Stimulated activated effector memory CD8-positive, alpha-beta T cell treated with anti-CD3 and anti-CD28 coated beads, Interleukin-12 subunit alpha, Interleukin-12 subunit beta, amount 100 ng/mL, for 72 hours (primary cell): ENCODE measurements at regions not wholly inside any gene's neighbourhood (a gene's known extent, or its start where the extent isn't known, plus 50 kb on each side); places are given as distances from the start of the nearest gene placed in this dataset.

ENCODE experiments used
- ATAC-seq: fragments of 150-1000 bp; cut with Tn5 transposase; 2 replicates; pipeline ENCODE4 v1.10.0; 2021
- DNase-seq, 2 donors: peaks; one replicate each; pipeline ENCODE4 v3.0.0; 2021 to 2022; ENCODE audit warnings: low spot score in 2 of 2
- H3K27ac Mint-ChIP-seq: one replicate; pipeline ENCODE4 v1.8.0; 2022; ENCODE audit warnings: mild to moderate bottlenecking, mixed read lengths
- H3K36me3 Mint-ChIP-seq: one replicate; pipeline ENCODE4 v1.8.0; 2022; ENCODE audit warnings: mild to moderate bottlenecking, mixed read lengths
- H3K4me1 Mint-ChIP-seq: one replicate; pipeline ENCODE4 v1.8.0; 2022; ENCODE audit warnings: mixed read lengths
- H3K4me3 Mint-ChIP-seq: one replicate; pipeline ENCODE4 v1.8.0; 2022; ENCODE audit warnings: mild to moderate bottlenecking, mixed read lengths
- H3K9me3 Mint-ChIP-seq: one replicate; pipeline ENCODE4 v1.8.0; 2022; ENCODE audit warnings: mixed read lengths

DNA sequence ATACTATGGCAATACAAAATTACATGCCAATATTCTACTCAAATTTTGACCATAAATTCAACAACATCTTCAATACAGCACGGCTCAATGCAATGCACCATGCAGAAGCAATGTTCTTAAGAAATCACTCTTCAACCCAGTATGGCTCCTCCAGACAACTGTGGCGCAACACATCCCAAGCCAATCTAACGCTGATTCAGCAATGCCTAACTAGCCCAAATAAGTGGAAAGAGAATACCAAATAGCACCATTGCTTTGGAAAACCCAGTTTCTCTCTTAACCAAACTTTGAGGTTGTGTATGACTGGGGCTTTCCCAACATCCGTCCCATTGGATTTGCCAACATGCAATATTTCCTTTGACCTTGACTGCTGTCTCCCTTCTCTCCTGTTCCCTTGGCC is 211.1 kb upstream of the TBX3 start:
- no peak for ATAC-seq

DNA sequence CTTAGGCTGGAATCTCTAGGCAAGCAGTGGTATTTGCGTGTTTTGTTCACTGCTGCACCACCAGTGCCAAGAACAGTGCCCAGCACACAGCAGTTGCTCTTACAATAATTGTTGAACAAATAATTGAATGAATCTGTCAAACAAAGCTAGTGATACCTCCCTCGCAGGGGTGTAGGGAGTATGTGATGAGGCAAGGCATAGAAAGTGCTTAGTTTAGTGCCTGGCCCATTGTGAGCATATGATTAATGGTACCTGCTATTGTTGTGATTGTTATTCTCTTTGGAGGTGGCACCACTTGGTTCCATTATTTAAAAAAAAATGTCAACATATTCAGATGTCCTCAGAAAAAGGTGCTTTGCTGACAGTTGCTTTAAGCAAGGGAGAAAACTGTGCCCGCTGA is 210.1 kb upstream of the TBX3 start:
- H3K36me3 Mint-ChIP-seq = no peaks in the 10 kb centered on the region
- H3K4me3 Mint-ChIP-seq = no peak overlapping the region
- DNase-seq = no peak

More for the DNA sequence above, 211.1 kb upstream of the TBX3 start:
- Mint-ChIP-seq H3K9me3 (peaks cover 11% of the 10 kb centered on the region), H3K36me3 (no peaks in the 10 kb centered on the region), H3K27ac (no peak overlapping the region), H3K4me1 (no peaks in the 10 kb centered on the region), H3K4me3 (no peak overlapping the region)
- no peak for DNase-seq

DNA sequence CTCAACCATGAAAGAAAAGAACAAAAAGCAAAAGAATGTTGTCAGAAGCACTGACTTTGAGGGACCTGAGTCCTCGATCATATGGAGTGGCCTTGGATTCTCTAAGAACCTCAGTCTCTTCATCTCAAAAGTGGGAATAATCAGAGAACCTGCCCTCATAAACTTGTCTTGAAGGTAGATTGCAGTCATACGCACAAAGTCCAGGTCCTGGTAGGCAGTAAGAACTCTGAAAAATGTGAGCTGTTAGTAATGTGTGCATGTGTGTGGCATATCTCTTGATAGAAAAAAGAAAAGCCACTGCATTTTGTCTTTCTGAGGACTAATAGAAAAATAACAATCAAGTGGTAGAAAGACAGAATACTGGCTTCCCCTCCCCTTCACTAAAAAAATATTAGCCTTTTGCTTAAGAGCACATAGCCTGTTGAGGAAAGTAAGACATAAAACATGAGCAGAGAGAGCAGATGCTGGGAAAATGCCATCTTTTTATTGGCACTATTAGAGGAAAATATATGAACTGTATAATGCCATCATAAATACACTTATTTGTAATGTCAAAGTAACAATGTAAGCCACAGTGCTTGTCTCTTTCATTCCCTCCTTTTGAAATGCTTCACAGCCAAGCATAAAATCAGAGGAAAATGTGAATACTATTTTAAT is 205.1 kb upstream of the TBX3 start:
- Mint-ChIP-seq H3K27ac (no peak overlapping the region), H3K36me3 (peaks cover 6% of the 10 kb centered on the region), H3K4me3 (no peak overlapping the region), H3K9me3 (peaks cover 6% of the 10 kb centered on the region), H3K4me1 (no peaks in the 10 kb centered on the region)
- DNase-seq (no peak), ATAC-seq (no peak)

More for the DNA sequence above, 210.1 kb upstream of the TBX3 start:
- Mint-ChIP-seq H3K4me1 (no peaks in the 10 kb centered on the region), H3K27ac (no peak overlapping the region), H3K9me3 (peaks cover 6% of the 10 kb centered on the region)
- ATAC-seq = no peak

DNA sequence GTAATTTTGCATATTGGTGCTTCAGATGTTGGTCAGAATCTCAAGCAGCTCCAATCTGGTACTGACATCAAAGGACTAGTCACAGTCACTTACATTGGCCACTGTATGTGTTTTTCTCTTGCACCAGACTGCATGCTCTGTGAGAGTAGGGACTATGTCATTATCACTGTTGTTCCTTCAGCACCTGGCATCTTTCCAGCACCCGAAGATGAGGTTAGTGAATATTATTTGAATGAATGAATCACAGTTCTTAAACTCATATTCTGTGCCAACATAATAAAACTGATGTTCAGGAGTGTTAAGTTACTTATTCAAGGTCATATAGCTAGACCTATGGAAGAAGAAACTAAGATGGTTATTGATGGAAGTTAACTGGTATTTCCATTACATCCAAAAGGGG is 204.5 kb upstream of the TBX3 start:
- H3K4me3 Mint-ChIP-seq = no peak overlapping the region
- H3K4me1 Mint-ChIP-seq = no peaks in the 10 kb centered on the region
- no peak for ATAC-seq
- H3K27ac Mint-ChIP-seq = no peak overlapping the region
- H3K9me3 Mint-ChIP-seq = peaks cover 6% of the 10 kb centered on the region
- peaks cover 6% of the 10 kb centered on the region for H3K36me3 Mint-ChIP-seq
- no peak for DNase-seq

DNA sequence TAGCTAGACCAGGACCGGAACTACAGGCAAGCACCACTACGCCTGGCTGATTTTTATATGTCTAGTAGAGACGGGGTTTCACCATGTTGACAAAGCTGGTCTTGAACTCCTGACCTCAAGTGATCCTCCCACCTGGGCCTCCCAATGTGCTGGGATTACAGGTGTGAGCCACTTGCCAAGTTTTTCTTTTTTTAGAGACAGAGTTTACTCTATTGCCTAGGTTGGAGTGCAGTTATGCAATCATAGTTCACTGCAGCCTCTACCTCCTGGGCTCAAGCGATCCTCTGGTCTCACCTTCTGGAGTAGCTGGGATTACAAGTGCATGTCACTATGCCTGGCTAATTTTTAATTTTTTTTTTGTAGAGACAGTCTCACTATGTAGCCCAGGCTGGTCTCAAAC is 201.5 kb upstream of the TBX3 start:
- Mint-ChIP-seq H3K36me3 (peaks cover 6% of the 10 kb centered on the region), H3K27ac (no peak overlapping the region)

DNA sequence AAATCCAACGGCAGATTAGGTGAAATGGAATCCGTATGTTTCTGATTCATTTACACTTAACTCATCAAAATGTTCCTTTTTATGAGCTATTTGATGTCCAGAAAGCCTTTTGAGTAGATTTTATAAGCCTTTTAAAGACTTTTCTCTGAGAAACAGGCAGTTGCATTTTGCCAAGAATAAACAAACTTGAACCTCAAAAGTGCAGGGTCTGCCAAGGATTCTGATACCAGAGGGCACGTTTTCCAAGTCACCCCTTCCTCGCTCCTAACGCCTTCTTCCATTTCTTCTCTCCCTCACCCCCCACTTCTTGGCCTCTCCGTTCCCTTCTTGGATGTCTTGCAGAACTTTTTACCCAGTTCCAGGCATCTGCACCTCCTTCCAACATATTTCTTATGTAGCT is 200.6 kb upstream of the TBX3 start:
- no peak overlapping the region for H3K4me3 Mint-ChIP-seq
- DNase-seq = no peak
- H3K9me3 Mint-ChIP-seq = peaks cover 3% of the 10 kb centered on the region
- H3K36me3 Mint-ChIP-seq = peaks cover 6% of the 10 kb centered on the region
- ATAC-seq = no peak
- no peak overlapping the region for H3K27ac Mint-ChIP-seq
- no peaks in the 10 kb centered on the region for H3K4me1 Mint-ChIP-seq

More for the DNA sequence above, 201.5 kb upstream of the TBX3 start:
- no peak for ATAC-seq
- Mint-ChIP-seq H3K4me3 (no peak overlapping the region), H3K4me1 (no peaks in the 10 kb centered on the region), H3K9me3 (peaks cover 3% of the 10 kb centered on the region)
- DNase-seq = no peak

DNA sequence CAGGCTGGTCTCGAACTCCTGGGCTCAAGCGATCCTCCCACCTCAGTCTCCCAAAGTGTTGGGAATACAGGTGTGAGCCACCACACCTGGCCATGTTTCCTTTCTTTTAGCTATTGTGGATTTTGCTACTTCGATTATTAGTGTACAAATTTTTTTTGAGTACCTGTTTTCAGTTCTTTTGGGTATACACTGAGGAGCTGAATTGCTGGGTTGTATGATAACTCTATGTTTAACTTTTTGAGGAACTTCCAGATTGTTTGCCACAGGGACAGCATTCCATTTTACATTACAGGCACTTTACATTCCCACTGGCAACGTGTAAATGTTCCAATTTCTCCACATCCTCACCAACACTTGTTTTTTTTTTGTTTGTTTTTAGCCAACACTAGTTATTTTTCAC is 198.1 kb upstream of the TBX3 start:
- ATAC-seq (no peak), DNase-seq (no peak)
- H3K27ac Mint-ChIP-seq = no peak overlapping the region
- H3K4me3 Mint-ChIP-seq = no peak overlapping the region
- H3K4me1 Mint-ChIP-seq = no peaks in the 10 kb centered on the region
- H3K36me3 Mint-ChIP-seq = peaks cover 6% of the 10 kb centered on the region
- H3K9me3 Mint-ChIP-seq = peaks cover 10% of the 10 kb centered on the region

DNA sequence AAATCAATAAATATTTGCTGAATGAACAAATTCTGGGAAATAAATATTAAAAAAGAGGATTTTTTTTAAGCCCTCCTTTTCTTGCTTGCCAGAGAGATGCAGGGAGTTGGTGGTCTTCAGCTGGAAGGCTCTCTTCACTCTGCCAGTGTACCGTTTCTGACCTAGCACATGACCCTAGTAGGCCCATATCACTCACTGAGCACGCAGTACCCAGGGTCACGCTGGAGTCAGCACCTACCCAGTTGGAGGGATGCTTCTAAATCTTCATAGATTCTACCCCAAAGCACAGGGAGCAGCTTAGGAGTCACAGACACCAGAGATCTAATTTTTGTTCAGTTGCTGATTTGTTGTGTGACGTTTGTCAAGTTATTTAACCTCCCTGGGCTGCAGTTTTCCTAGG is 195.4 kb upstream of the TBX3 start:
- H3K4me3 Mint-ChIP-seq = no peak overlapping the region
- H3K27ac Mint-ChIP-seq = no peak overlapping the region
- H3K4me1 Mint-ChIP-seq = no peaks in the 10 kb centered on the region
- peaks cover 13% of the 10 kb centered on the region for H3K9me3 Mint-ChIP-seq
- no peak for DNase-seq
- no peaks in the 10 kb centered on the region for H3K36me3 Mint-ChIP-seq
- ATAC-seq = no peak

DNA sequence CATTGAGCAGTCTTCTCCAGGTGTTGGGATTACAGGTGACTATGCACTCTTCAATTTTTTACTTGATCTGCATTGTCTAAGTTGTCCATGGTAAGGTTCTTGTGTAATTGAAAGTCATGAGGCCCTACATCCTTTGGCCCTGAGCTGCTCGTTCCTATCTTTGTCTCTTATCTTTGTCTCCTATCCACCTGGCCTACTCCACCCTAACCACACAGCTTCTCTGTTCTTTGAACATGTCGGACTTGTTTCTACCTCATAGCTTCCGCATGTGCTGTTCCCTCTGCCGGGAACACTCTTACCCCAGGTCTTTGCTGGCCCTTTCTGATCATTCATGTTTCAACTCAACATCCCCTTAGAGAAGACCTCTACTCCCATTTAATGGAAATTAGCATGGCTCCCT is 194.8 kb upstream of the TBX3 start:
- Mint-ChIP-seq H3K4me3 (no peak overlapping the region), H3K27ac (no peak overlapping the region), H3K36me3 (no peaks in the 10 kb centered on the region), H3K9me3 (peaks cover 13% of the 10 kb centered on the region), H3K4me1 (no peaks in the 10 kb centered on the region)
- DNase-seq (no peak), ATAC-seq (no peak)

DNA sequence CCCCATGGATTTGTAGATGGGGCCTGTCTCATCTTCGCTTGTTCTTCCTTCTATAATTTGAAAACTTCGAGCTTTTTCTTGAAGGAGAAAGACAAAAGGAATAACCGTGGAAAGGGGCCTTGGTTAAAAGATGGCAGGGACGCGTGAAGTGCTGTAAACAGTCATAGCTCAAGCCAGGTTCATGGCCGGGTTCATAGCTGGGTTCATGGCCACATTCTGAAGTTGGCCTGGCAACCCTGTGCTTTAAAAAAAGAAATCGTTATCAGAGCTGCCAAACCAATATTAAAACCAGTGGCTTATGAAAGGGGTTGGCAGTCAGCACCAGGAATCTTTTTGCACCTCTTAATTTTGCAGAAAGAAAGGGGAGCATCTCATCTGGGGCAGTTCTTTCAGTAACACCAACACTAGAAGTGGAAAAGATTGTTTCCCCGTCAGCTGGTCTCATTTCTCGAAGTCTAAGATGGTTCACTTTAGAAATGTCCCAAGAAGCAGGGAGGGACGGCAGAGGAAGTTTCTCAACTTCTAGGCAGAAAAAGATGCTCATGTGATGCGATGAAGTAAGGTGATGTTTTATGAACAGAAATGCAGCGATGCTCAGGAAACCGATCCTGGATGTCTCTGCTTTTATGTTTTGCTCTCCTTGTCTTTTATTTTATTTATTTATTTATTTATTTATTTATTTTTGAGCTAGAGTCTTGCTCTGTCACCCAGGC is 193.1 kb upstream of the TBX3 start:
- H3K4me3 Mint-ChIP-seq = no peak overlapping the region
- H3K9me3 Mint-ChIP-seq = peaks cover 10% of the 10 kb centered on the region
- H3K4me1 Mint-ChIP-seq = no peaks in the 10 kb centered on the region
- no peaks in the 10 kb centered on the region for H3K36me3 Mint-ChIP-seq
- ATAC-seq (no peak), DNase-seq (no peak)
- no peak overlapping the region for H3K27ac Mint-ChIP-seq

DNA sequence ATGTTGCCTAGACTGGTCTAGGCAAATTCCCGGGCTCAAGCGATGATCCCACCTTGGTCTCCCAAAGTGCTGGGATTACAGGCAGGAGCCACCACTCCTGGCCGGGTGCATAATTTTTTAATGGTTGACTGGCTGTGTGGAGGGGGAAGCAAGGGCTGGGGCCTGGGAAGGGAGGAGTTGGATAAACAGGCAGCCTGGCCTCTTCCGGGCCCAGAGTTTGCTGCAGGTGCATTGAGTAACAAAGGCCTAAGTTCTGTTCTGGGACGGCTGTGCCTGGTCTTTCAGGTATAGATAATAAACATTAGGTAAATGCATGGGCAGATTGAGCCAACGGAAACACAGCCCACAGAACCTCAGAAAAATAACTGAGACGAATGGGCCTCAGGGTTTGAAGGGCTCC is 191.3 kb upstream of the TBX3 start:
- DNase-seq = no peak
- H3K4me1 Mint-ChIP-seq = no peaks in the 10 kb centered on the region
- no peak for ATAC-seq
- H3K27ac Mint-ChIP-seq = no peak overlapping the region
- no peak overlapping the region for H3K4me3 Mint-ChIP-seq
- H3K36me3 Mint-ChIP-seq = no peaks in the 10 kb centered on the region
- peaks cover 14% of the 10 kb centered on the region for H3K9me3 Mint-ChIP-seq

DNA sequence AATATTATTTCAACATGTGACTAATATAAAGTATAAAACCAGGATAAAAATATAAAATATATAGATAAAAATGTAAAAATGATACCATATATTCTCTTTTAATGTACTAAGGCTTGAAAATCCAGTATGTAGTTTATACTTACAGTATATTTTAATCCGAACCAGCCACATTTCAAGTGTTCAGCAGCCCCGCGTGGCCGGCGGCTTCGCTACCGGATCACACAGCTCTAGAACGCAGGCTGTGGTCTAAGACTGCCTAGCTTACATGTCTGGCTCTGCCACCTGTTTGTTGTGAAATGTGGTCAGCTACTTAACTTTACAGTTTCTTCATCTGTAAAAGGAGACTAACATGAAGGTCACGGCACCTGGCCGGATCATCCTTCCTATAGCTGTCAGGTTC is 189.7 kb upstream of the TBX3 start:
- ATAC-seq (no peak), DNase-seq (no peak)
- no peaks in the 10 kb centered on the region for H3K4me1 Mint-ChIP-seq
- no peak overlapping the region for H3K27ac Mint-ChIP-seq
- no peak overlapping the region for H3K4me3 Mint-ChIP-seq
- peaks cover 9% of the 10 kb centered on the region for H3K9me3 Mint-ChIP-seq
- no peaks in the 10 kb centered on the region for H3K36me3 Mint-ChIP-seq

DNA sequence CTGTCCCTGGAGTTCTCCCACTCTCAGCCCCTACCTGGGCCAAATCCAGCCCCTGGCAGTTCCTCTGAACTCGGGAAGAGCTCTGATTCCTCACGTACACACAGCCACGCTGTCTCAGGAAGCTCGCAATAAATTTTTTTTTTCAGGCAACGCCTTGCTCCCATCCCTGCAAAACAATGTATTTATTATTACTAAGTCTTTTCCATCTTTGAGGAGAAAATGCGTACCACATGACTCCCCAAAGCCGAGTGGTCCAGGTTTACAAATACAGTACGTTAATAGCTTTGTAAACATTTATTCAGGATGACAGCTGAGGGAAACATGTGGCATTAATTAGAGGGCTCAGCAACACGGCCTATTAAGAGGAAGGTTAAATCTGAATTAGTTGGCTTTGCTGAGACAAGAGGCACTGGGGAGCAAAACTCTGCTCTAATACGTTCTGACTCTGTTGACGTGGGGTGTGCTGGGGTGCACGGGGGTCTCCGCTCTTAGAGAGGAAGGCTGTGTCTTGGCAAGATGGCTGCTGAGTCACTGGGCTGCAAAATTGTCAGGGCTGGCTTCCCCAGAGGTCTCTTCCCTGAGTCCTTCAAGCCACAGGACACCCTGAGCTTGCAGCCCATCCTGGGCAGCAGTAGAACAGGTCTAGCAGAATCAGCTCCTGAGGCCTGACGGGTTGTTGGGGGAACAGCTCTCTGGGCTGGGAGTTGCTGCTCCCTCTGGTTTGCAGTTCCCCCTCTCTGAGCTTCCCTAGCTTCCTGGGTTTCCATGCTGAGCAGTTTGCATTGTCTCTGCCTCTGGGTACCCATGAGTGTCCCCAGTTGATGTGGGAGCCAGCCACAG is 185.2 kb upstream of the TBX3 start:
- no peak for DNase-seq
- Mint-ChIP-seq H3K36me3 (no peaks in the 10 kb centered on the region), H3K9me3 (peaks cover 14% of the 10 kb centered on the region), H3K27ac (no peak overlapping the region), H3K4me1 (no peaks in the 10 kb centered on the region), H3K4me3 (no peak overlapping the region)
- no peak for ATAC-seq

DNA sequence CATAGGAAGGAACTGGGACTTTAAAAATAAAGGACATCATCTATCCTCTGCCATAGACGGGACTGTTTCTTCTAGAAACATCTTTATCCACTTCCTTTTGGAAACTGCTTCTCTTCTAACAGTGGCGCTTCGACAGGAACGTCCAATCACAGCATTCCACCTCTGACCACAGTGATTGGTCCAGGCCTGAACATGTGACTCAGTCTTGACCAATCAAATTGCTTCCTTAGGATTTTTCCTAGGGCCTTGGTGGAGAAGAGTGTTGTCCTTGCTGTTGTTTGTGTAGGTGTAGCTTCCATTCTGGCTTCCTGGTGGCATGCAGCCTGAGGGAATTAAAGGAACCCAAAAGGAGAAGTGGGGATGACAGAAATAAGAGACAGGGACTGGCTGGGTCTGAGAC is 182.4 kb upstream of the TBX3 start:
- Mint-ChIP-seq H3K4me3 (no peak overlapping the region), H3K9me3 (peaks cover 16% of the 10 kb centered on the region), H3K36me3 (no peaks in the 10 kb centered on the region), H3K4me1 (no peaks in the 10 kb centered on the region), H3K27ac (no peak overlapping the region)
- no peak for DNase-seq
- no peak for ATAC-seq

DNA sequence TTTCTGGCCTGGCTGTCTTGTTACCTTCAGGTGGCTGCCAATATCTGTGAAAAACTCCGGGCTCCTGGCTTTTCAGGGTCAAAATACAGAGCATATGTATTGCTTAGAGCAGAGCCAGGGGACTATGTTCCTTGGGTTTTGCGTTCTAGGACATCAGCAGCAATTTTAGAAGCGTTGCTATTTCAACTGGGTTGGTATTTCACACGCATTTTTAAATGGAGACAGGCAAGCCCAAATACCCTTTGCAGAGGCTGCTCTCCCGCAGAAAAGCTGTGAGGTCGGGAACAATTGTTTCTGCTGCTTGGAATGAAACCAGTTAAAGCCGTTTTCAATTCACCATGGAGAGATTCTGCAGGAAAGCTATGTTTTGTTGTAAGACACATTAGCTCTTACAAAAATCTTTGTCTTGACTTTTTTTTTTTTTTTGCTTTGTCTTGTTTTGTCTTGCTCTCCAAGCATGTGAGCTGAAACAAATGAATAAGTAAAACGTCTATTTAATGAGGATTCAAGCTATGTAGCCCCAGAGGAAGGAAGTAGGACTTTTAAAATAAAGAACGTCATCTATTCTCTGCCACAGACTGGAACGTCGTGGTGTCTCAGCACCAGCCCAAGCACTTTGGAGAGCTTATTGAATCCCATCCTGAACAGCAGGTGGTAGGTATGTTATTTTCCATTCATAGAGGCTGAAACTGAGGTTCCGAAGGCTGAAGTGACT is 181.0 kb upstream of the TBX3 start:
- no peak for DNase-seq
- no peaks in the 10 kb centered on the region for H3K36me3 Mint-ChIP-seq

More for the DNA sequence above, 181.0 kb upstream of the TBX3 start:
- ATAC-seq = no peak
- no peaks in the 10 kb centered on the region for H3K4me1 Mint-ChIP-seq
- no peak overlapping the region for H3K4me3 Mint-ChIP-seq
- no peak overlapping the region for H3K27ac Mint-ChIP-seq
- peaks cover 14% of the 10 kb centered on the region for H3K9me3 Mint-ChIP-seq
